ENCODE measurements at regions not wholly inside any gene's neighbourhood (a gene's known extent, or its start where the extent isn't known, plus 50 kb on each side); places are given as distances from the start of the nearest gene placed in this dataset.

- TF ChIP-seq CTCF (conservative IDR thresholded peaks at IDR 0.05) (no peak), EZH2 (IDR thresholded peaks at IDR 0.05; ENCODE audit: low read depth) (no peak)
These were observed 414.4 kb upstream of the CFAP20DC start for GRCh38 chr3:59464187-59464586.

All from PC-9 (cell line).